OCI-LY3 (cell line): ENCODE measurements at regions not wholly inside any gene's neighbourhood (a gene's known extent, or its start where the extent isn't known, plus 50 kb on each side); places are given as distances from the start of the nearest gene placed in this dataset.

Experiments used
- EZH2phosphoT487 ChIP-seq: fragments of 200-600 bp; shearing (Covaris generic); IDR thresholded peaks from 2 replicates; pipeline ENCODE4 v1.6.1; 2018; ENCODE audit warnings: antibody characterized with exemption, mixed run types, low read depth
- TF ChIP-seq, protein P1 (sequence below): fragments of 200-600, 300-600 bp; sonication (generic); IDR thresholded peaks from 2 replicates; pipeline ENCODE4 v1.5.1; 2014; ENCODE audit warnings: antibody characterized with exemption, low read length, low read depth

DNA sequence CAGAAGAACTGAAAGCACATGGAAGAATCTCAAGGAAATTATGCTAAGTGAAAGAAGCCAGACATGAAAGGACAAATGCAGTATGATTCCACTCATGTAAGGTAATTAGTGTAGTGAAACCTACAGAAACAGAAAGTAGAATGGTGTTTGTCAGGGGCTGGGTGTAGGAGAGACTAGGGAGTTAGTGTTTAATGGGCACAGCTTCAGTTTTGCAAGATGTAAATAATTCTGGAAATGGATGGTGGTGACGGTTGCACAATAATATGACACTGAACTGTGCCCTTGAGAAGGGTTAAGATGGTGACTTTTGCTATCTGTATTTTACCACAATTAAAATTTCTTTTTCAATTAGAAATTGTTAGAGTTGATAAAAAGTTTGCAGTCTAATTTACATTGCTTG is 157.3 kb upstream of the ADCY1 start:
- TF ChIP-seq, protein P1, sequence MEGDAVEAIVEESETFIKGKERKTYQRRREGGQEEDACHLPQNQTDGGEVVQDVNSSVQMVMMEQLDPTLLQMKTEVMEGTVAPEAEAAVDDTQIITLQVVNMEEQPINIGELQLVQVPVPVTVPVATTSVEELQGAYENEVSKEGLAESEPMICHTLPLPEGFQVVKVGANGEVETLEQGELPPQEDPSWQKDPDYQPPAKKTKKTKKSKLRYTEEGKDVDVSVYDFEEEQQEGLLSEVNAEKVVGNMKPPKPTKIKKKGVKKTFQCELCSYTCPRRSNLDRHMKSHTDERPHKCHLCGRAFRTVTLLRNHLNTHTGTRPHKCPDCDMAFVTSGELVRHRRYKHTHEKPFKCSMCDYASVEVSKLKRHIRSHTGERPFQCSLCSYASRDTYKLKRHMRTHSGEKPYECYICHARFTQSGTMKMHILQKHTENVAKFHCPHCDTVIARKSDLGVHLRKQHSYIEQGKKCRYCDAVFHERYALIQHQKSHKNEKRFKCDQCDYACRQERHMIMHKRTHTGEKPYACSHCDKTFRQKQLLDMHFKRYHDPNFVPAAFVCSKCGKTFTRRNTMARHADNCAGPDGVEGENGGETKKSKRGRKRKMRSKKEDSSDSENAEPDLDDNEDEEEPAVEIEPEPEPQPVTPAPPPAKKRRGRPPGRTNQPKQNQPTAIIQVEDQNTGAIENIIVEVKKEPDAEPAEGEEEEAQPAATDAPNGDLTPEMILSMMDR, result no peak
- TF ChIP-seq EZH2phosphoT487, result no peak
